ENCODE measurements at regions not wholly inside any gene's neighbourhood (a gene's known extent, or its start where the extent isn't known, plus 50 kb on each side); places are given as distances from the start of the nearest gene placed in this dataset.

- TF ChIP-seq, protein P1, sequence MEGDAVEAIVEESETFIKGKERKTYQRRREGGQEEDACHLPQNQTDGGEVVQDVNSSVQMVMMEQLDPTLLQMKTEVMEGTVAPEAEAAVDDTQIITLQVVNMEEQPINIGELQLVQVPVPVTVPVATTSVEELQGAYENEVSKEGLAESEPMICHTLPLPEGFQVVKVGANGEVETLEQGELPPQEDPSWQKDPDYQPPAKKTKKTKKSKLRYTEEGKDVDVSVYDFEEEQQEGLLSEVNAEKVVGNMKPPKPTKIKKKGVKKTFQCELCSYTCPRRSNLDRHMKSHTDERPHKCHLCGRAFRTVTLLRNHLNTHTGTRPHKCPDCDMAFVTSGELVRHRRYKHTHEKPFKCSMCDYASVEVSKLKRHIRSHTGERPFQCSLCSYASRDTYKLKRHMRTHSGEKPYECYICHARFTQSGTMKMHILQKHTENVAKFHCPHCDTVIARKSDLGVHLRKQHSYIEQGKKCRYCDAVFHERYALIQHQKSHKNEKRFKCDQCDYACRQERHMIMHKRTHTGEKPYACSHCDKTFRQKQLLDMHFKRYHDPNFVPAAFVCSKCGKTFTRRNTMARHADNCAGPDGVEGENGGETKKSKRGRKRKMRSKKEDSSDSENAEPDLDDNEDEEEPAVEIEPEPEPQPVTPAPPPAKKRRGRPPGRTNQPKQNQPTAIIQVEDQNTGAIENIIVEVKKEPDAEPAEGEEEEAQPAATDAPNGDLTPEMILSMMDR (IDR thresholded peaks at IDR 0.05): no peak
- TF ChIP-seq POLR2A (IDR thresholded peaks at IDR 0.05): no peak
Observed at GRCh38 chr13:56198350-56198749, 942.4 kb upstream of the PRR20A start.

All from Peyer's patch (tissue), 4 donors.